ENCODE measurements at regions not wholly inside any gene's neighbourhood (a gene's known extent, or its start where the extent isn't known, plus 50 kb on each side); places are given as distances from the start of the nearest gene placed in this dataset.
"Not testable (repeated sequence)": the region's sequence is repeated elsewhere in the genome, so short reads cannot be mapped to it uniquely, and the experiment has no call there.

GRCh38 chr1:58233729-58234128, 312.8 kb downstream of the OMA1 start:
- ATAC-seq (ENCODE audit: low read depth) (no peak), DNase-seq (no peak)
- Mint-ChIP-seq H3K36me3 (ENCODE audit: low read depth) (no peaks in the 10 kb centered on the region), H3K9me3 (no peaks in the 10 kb centered on the region), H3K4me3 (no peak overlapping the region), H3K27ac (no peak overlapping the region), H3K4me1 (no peaks in the 10 kb centered on the region), H3K27me3 (no peaks in the 10 kb centered on the region)
- no peak for TF ChIP-seq CTCF (IDR thresholded peaks at IDR 0.05)
- CTCF ChIA-PET: no interaction called here
- POLR2A ChIA-PET: no interaction called here
- intact Hi-C loops (cut with micrococcal nuclease): no loop called here

- H3K4me3 Mint-ChIP-seq: no peak overlapping the region
- H3K27ac Mint-ChIP-seq: no peak overlapping the region
- DNase-seq (no peak), ATAC-seq (ENCODE audit: low read depth) (no peak)
- ChIA-PET POLR2A (no interaction called here), CTCF (no interaction called here)
- intact Hi-C loops (cut with micrococcal nuclease): no loop called here
- no peaks in the 10 kb centered on the region for H3K27me3 Mint-ChIP-seq
- no peaks in the 10 kb centered on the region for H3K9me3 Mint-ChIP-seq
- H3K36me3 Mint-ChIP-seq (ENCODE audit: low read depth): no peaks in the 10 kb centered on the region
- H3K4me1 Mint-ChIP-seq: no peaks in the 10 kb centered on the region
- TF ChIP-seq CTCF (IDR thresholded peaks at IDR 0.05): no peak
These were observed 315.3 kb downstream of the OMA1 start for GRCh38 chr1:58231204-58231603.

GRCh38 chr1:58227604-58228003, 318.9 kb downstream of the OMA1 start:
- TF ChIP-seq CTCF (IDR thresholded peaks at IDR 0.05): no peak
- intact Hi-C loops (cut with micrococcal nuclease): no loop called here
- CTCF ChIA-PET: no interaction called here
- Mint-ChIP-seq H3K4me3 (no peak overlapping the region), H3K36me3 (ENCODE audit: low read depth) (no peaks in the 10 kb centered on the region), H3K27ac (no peak overlapping the region), H3K4me1 (no peaks in the 10 kb centered on the region), H3K9me3 (no peaks in the 10 kb centered on the region), H3K27me3 (peaks cover 7% of the 10 kb centered on the region)
- POLR2A ChIA-PET: no interaction called here
- no peak for DNase-seq
- no peak for ATAC-seq (ENCODE audit: low read depth)

GRCh38 chr1:58223522-58223921, 323.0 kb downstream of the OMA1 start:
- no peak for TF ChIP-seq CTCF (IDR thresholded peaks at IDR 0.05)
- Mint-ChIP-seq H3K4me3 (no peak overlapping the region), H3K27ac (no peak overlapping the region), H3K4me1 (no peaks in the 10 kb centered on the region), H3K9me3 (no peaks in the 10 kb centered on the region), H3K36me3 (ENCODE audit: low read depth) (no peaks in the 10 kb centered on the region), H3K27me3 (peaks cover 7% of the 10 kb centered on the region)
- ChIA-PET CTCF (no interaction called here), POLR2A (no interaction called here)
- ATAC-seq (ENCODE audit: low read depth) (no peak), DNase-seq (no peak)
- intact Hi-C loops (cut with micrococcal nuclease): no loop called here

GRCh38 chr1:58220836-58221472, 325.6 kb downstream of the OMA1 start:
- no peak for ATAC-seq (ENCODE audit: low read depth)
- ChIA-PET CTCF (no interaction called here), POLR2A (no interaction called here)
- H3K27me3 Mint-ChIP-seq: peaks cover 7% of the 10 kb centered on the region
- no peaks in the 10 kb centered on the region for H3K36me3 Mint-ChIP-seq (ENCODE audit: low read depth)
- intact Hi-C loops (cut with micrococcal nuclease): no loop called here
- H3K4me3 Mint-ChIP-seq: no peak overlapping the region
- H3K4me1 Mint-ChIP-seq: no peaks in the 10 kb centered on the region
- no peak overlapping the region for H3K27ac Mint-ChIP-seq
- H3K9me3 Mint-ChIP-seq: no peaks in the 10 kb centered on the region
- no peak for DNase-seq
- no peak for TF ChIP-seq CTCF (IDR thresholded peaks at IDR 0.05)

GRCh38 chr1:58216169-58216568, 330.4 kb downstream of the OMA1 start:
- POLR2A ChIA-PET, CTCF ChIA-PET: not testable (repeated sequence)

More at GRCh38 chr1:58216169-58216568, 330.4 kb downstream of the OMA1 start:
- H3K36me3 Mint-ChIP-seq (ENCODE audit: low read depth); H3K27ac Mint-ChIP-seq; intact Hi-C loops (cut with micrococcal nuclease); ATAC-seq (ENCODE audit: low read depth); H3K27me3 Mint-ChIP-seq; H3K4me3 Mint-ChIP-seq; DNase-seq; H3K4me1 Mint-ChIP-seq; H3K9me3 Mint-ChIP-seq: not testable (repeated sequence)
